ENCODE measurements at regions not wholly inside any gene's neighbourhood (a gene's known extent, or its start where the extent isn't known, plus 50 kb on each side); places are given as distances from the start of the nearest gene placed in this dataset.

DNA sequence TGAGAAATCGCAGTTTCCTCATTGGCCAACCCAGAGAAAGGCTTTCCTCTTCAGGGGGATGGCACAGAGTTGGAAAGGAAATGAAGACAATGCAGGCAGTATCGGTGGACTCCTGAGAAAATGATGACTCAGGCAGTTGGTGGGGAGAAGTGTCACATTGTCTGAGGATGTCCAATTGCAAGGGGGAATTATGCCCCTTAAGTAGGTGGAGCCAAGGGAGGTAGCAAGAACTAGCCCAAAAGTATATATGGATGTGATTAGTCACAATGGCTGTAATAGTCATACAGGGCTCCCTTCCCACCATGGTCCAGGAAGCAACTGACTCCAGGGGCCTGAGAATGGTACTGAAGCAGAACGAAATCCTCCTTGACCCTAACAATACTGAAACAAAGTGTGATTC is 58.3 kb upstream of the EGFR start (continued):
- no peak for TF ChIP-seq CBX3 (IDR thresholded peaks at IDR 0.05; ENCODE audit: low read depth)
- TF ChIP-seq, protein P1, sequence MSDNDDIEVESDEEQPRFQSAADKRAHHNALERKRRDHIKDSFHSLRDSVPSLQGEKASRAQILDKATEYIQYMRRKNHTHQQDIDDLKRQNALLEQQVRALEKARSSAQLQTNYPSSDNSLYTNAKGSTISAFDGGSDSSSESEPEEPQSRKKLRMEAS (IDR thresholded peaks at IDR 0.05) = no peak

DNA sequence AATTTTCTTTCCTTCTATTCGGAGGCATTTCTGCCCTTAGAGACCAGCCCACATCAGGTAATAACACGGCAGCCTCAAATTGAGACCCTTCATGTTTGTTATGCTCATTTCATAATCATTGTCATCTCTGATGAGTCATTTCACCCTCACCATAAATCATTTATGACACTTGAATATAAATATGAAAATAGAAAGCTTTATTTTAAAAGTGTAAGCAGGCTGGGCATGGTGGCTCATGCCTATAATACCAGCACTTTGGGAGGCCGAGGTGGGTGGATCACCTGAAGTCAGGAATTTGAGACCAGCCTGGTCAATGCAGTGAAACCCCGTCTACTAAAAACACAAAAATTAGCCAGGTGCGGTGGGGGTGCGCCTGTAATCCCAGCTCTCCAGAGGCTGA is 57.4 kb upstream of the EGFR start:
- CTCF ChIA-PET = no interaction called here

DNA sequence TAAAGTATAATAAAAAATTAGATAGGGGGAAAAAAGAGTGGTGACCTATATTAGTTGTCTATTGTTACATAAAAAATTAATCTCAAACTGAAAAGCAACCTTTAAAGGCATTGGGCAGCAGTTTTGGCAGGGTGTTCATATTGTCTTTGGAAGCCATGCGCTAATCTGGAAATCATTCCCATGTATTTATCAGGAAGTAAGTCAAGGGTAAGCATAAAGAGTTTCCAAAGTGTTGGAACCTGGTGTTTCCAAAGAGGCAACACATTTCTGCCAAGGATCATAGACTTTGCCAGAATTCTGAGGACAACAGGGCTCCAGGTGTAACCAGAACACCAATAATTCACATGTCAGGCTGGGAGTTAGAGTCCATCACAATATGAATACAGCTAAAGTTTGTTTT is 55.7 kb upstream of the EGFR start:
- no peak for ATAC-seq
- BruUV-seq (replicated peaks) = no TSS peak
- Histone ChIP-seq H2AFZ (ENCODE audit: low read depth, low read length, poor library complexity, severe bottlenecking) (no peak overlapping the region), H3K9me3 (ENCODE audit: control insufficient read depth in 1 of 2, insufficient read depth in 1 of 2, low read depth in 1 of 2, low read length in 2 of 2) (no peaks in the 10 kb centered on the region; a peak in 1 of 4 replicates), H3K9me2 (ENCODE audit: insufficient read depth) (no peaks in the 10 kb centered on the region), H3K36me3 (ENCODE audit: control insufficient read depth in 1 of 2, insufficient read depth in 2 of 2, low read length in 2 of 2) (no peaks in the 10 kb centered on the region), H3K4me3 (replicated peaks in 1 of 2; ENCODE audit: low read depth in 1 of 2, low read length in 2 of 2) (no peak overlapping the region), H3K9ac (ENCODE audit: low read length) (no peak overlapping the region), H3K27me3 (ENCODE audit: insufficient read depth, low read length) (no peaks in the 10 kb centered on the region), H4K20me1 (ENCODE audit: insufficient read depth) (no peaks in the 10 kb centered on the region), H3K79me2 (ENCODE audit: insufficient read depth, low read length) (no peaks in the 10 kb centered on the region), H3K4me2 (ENCODE audit: low read length) (no peak overlapping the region), H3K4me1 (ENCODE audit: control insufficient read depth in 1 of 2, insufficient read depth in 2 of 2, low read length in 2 of 2) (peaks cover 6 to 19% of the 10 kb centered on the region in 2 experiments; a peak in 3 of 4 replicates), H3K27ac (ENCODE audit: low read depth, low read length) (no peak overlapping the region)
- POLR2A ChIA-PET = no interaction called here
- CTCF ChIA-PET = no interaction called here
- intact Hi-C loops (cut with micrococcal nuclease) = no loop called here
- RAD21 ChIA-PET (ENCODE audit: low non-redundant PET in 1 of 2, low total read pairs in 2 of 2, uncharacterized antibody in 2 of 2, unreplicated experiment in 2 of 2) = no interaction called here
- DNase-seq (ENCODE audit: low read depth, low spot score) = no peak
- TF ChIP-seq TCF7L2 (IDR thresholded peaks at IDR 0.05; ENCODE audit: borderline replicate concordance, extremely low read depth, insufficient read depth, insufficient read length) (no peak), FOSL1 (IDR thresholded peaks at IDR 0.05; ENCODE audit: low read depth) (no peak)

More for the DNA sequence above, 57.4 kb upstream of the EGFR start:
- peak overlapping the region; percentile 12 for H2AFZ ChIP-seq (ENCODE audit: low read depth, low read length, poor library complexity, severe bottlenecking)
- H3K27ac ChIP-seq (ENCODE audit: low read depth, low read length) = no peak overlapping the region
- H3K79me2 ChIP-seq (ENCODE audit: insufficient read depth, low read length) = no peaks in the 10 kb centered on the region
- H3K4me1 ChIP-seq (ENCODE audit: control insufficient read depth in 1 of 2, insufficient read depth in 2 of 2, low read length in 2 of 2) = peaks cover 6 to 13% of the 10 kb centered on the region in 2 experiments; a peak in 3 of 4 replicates
- H3K9ac ChIP-seq (ENCODE audit: low read length) = no peak overlapping the region
- RAD21 ChIA-PET (ENCODE audit: low non-redundant PET in 1 of 2, low total read pairs in 2 of 2, uncharacterized antibody in 2 of 2, unreplicated experiment in 2 of 2) = no interaction called here
- POLR2A ChIA-PET = no interaction called here
- H3K27me3 ChIP-seq (ENCODE audit: insufficient read depth, low read length) = no peaks in the 10 kb centered on the region
- H3K4me2 ChIP-seq (ENCODE audit: low read length) = no peak overlapping the region
- no peaks in the 10 kb centered on the region for H4K20me1 ChIP-seq (ENCODE audit: insufficient read depth)
- no TSS peak for BruUV-seq (replicated peaks)
- ATAC-seq = no peak
- H3K9me2 ChIP-seq (ENCODE audit: insufficient read depth) = no peaks in the 10 kb centered on the region
- no peak for DNase-seq (ENCODE audit: low read depth, low spot score)
- TF ChIP-seq JUND (IDR thresholded peaks at IDR 0.05) (peak; percentile 34; the same call in 1 of the 2 replicates), ZFX (IDR thresholded peaks at IDR 0.05) (no peak), ELF1 (IDR thresholded peaks at IDR 0.05; ENCODE audit: borderline replicate concordance, low read depth) (no peak), CEBPB (IDR thresholded peaks at IDR 0.05; ENCODE audit: low read depth) (0 out of 2 replicates have a peak, but pooled peaks have one; percentile 18), SP1 (IDR thresholded peaks at IDR 0.05; ENCODE audit: low read depth) (no peak), FOSL1 (IDR thresholded peaks at IDR 0.05; ENCODE audit: low read depth) (peak; percentile 48; the same call in 1 of the 2 replicates), YY1 (IDR thresholded peaks at IDR 0.05; ENCODE audit: extremely low read depth, insufficient replicate concordance, low read depth, low read length) (no peak)
- TF ChIP-seq, protein P2, sequence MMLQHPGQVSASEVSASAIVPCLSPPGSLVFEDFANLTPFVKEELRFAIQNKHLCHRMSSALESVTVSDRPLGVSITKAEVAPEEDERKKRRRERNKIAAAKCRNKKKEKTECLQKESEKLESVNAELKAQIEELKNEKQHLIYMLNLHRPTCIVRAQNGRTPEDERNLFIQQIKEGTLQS (IDR thresholded peaks at IDR 0.05) = no peak
- TF ChIP-seq, protein P1 (IDR thresholded peaks at IDR 0.05) = no peak
- intact Hi-C loops (cut with micrococcal nuclease) = no loop called here
- H3K9me3 ChIP-seq (ENCODE audit: control insufficient read depth in 1 of 2, insufficient read depth in 1 of 2, low read depth in 1 of 2, low read length in 2 of 2) = no peaks in the 10 kb centered on the region; a peak in 1 of 4 replicates
- no peaks in the 10 kb centered on the region for H3K36me3 ChIP-seq (ENCODE audit: control insufficient read depth in 1 of 2, insufficient read depth in 2 of 2, low read length in 2 of 2)
- no peak overlapping the region for H3K4me3 ChIP-seq (replicated peaks in 1 of 2; ENCODE audit: low read depth in 1 of 2, low read length in 2 of 2)
